ENCODE measurements at regions not wholly inside any gene's neighbourhood (a gene's known extent, or its start where the extent isn't known, plus 50 kb on each side); places are given as distances from the start of the nearest gene placed in this dataset.

DNA sequence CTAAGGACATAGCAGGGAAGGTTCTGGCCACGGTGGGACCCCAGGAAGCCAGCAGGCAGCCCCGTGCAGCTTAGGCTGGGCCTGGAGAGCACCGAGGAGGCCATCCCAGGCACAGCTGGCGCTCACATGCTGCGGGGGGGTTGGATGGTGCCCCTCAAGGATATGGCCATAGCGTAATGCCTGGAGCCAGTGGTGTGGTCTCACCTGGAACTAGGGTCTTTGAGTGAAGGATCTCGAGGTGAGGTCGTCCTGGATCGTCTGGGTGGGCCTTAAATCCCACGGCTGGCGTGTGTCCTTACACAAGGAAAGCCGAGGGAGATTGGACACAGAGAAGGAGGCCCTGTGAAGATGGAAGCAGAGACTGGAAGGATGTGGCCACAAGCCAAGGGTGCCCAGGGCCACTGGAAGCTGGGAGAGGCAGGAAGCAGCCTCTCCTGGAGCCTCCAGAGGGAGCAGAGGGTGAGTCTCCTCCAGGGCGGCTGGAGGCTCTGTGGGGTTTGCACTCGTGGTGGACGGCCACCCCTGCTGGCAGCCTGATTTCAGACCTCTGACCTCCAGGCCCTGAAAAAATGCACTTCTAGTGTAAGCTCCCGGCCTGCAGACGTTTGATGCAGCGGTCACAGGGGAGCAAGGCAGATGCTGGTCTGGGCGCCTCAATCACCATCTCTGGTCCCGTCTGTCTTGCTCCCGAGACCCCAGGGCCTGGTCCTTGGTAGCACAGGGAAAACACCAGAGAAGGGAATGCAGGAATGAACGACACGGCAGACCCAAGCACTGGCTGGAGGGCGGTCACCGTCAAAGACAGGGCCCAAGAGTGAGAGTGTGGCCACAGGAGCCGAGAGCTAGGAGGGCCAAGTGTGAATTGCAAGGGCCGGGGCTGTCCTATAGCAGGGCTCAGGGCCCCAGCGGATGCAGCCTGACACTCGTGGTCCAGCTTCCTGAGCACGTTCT lies 218.6 kb downstream of the KIF26A start:
- ChIA-PET CTCF (interaction anchor here (0.8 kb wide), 1 partner anchor 15 kb away, joined by 3 read pairs; no protein-coding TSS in a partner anchor), POLR2A (no interaction called here), RAD21 (ENCODE audit: low non-redundant PET in 1 of 2, low total read pairs in 2 of 2, uncharacterized antibody in 2 of 2, unreplicated experiment in 2 of 2) (no interaction called here)
- no peak overlapping the region for H2AFZ ChIP-seq (ENCODE audit: low read depth, low read length, poor library complexity, severe bottlenecking)
- H3K79me2 ChIP-seq (ENCODE audit: insufficient read depth, low read length): no peaks in the 10 kb centered on the region
- no peaks in the 10 kb centered on the region for H3K9me3 ChIP-seq (ENCODE audit: control insufficient read depth in 1 of 2, insufficient read depth in 1 of 2, low read depth in 1 of 2, low read length in 2 of 2)
- H3K9me2 ChIP-seq (ENCODE audit: insufficient read depth): no peaks in the 10 kb centered on the region
- BruUV-seq (replicated peaks): no TSS peak
- H3K4me2 ChIP-seq (ENCODE audit: low read length): no peak overlapping the region
- intact Hi-C loops (cut with micrococcal nuclease): no loop called here
- H3K9ac ChIP-seq (ENCODE audit: low read length): no peak overlapping the region
- no peak overlapping the region for H3K4me3 ChIP-seq (replicated peaks in 1 of 2; ENCODE audit: low read depth in 1 of 2, low read length in 2 of 2)
- no peak for TF ChIP-seq EZH2 (IDR thresholded peaks at IDR 0.05)
- TF ChIP-seq SIN3A (IDR thresholded peaks at IDR 0.05; ENCODE audit: low read depth): no peak
- no peak for TF ChIP-seq ZFX (IDR thresholded peaks at IDR 0.05)
- TF ChIP-seq JUND (IDR thresholded peaks at IDR 0.05): no peak
- TF ChIP-seq ZNF274 (IDR thresholded peaks at IDR 0.05; ENCODE audit: low read depth, low read length): no peak
- no peak for TF ChIP-seq CBX3 (IDR thresholded peaks at IDR 0.05; ENCODE audit: low read depth)
- TF ChIP-seq, protein P1, sequence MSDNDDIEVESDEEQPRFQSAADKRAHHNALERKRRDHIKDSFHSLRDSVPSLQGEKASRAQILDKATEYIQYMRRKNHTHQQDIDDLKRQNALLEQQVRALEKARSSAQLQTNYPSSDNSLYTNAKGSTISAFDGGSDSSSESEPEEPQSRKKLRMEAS (IDR thresholded peaks at IDR 0.05): no peak
- TF ChIP-seq ELF1 (IDR thresholded peaks at IDR 0.05; ENCODE audit: borderline replicate concordance, low read depth): no peak
- TF ChIP-seq POLR2A (IDR thresholded peaks at IDR 0.05; ENCODE audit: borderline replicate concordance, extremely low read depth, insufficient read depth, insufficient read length): no peak
- no peak for TF ChIP-seq RAD21 (IDR thresholded peaks at IDR 0.05; ENCODE audit: low read depth)
- TF ChIP-seq, protein P2, sequence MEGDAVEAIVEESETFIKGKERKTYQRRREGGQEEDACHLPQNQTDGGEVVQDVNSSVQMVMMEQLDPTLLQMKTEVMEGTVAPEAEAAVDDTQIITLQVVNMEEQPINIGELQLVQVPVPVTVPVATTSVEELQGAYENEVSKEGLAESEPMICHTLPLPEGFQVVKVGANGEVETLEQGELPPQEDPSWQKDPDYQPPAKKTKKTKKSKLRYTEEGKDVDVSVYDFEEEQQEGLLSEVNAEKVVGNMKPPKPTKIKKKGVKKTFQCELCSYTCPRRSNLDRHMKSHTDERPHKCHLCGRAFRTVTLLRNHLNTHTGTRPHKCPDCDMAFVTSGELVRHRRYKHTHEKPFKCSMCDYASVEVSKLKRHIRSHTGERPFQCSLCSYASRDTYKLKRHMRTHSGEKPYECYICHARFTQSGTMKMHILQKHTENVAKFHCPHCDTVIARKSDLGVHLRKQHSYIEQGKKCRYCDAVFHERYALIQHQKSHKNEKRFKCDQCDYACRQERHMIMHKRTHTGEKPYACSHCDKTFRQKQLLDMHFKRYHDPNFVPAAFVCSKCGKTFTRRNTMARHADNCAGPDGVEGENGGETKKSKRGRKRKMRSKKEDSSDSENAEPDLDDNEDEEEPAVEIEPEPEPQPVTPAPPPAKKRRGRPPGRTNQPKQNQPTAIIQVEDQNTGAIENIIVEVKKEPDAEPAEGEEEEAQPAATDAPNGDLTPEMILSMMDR (IDR thresholded peaks at IDR 0.05 in 2 of 3, conservative IDR thresholded peaks at IDR 0.05 in 1 of 3; ENCODE audit: borderline replicate concordance in 1 of 3, insufficient read depth in 1 of 3, low read depth in 2 of 3, low read length in 2 of 3): no peak
- no peak for TF ChIP-seq SP1 (IDR thresholded peaks at IDR 0.05; ENCODE audit: low read depth)
- TF ChIP-seq POLR2AphosphoS5 (IDR thresholded peaks at IDR 0.05; ENCODE audit: low read depth, low read length): no peak
- H3K27ac ChIP-seq (ENCODE audit: low read depth, low read length): no peak overlapping the region
- DNase-seq (ENCODE audit: low read depth, low spot score): no peak
- no peak; the same call in 1 of the 2 replicates for ATAC-seq
- no peaks in the 10 kb centered on the region for H3K27me3 ChIP-seq (ENCODE audit: insufficient read depth, low read length)
- H4K20me1 ChIP-seq (ENCODE audit: insufficient read depth): no peaks in the 10 kb centered on the region
- no peaks in the 10 kb centered on the region for H3K36me3 ChIP-seq (ENCODE audit: control insufficient read depth in 1 of 2, insufficient read depth in 2 of 2, low read length in 2 of 2)
- no peaks in the 10 kb centered on the region for H3K4me1 ChIP-seq (ENCODE audit: control insufficient read depth in 1 of 2, insufficient read depth in 2 of 2, low read length in 2 of 2)
